ENCODE measurements at regions not wholly inside any gene's neighbourhood (a gene's known extent, or its start where the extent isn't known, plus 50 kb on each side); places are given as distances from the start of the nearest gene placed in this dataset.

- no peak for DNase-seq (ENCODE audit: low read depth)
- no peak for TF ChIP-seq CTCF (IDR thresholded peaks at IDR 0.05; ENCODE audit: insufficient read depth, low read depth, low read length, missing control alignments)
- H3K4me3 ChIP-seq (ENCODE audit: low read depth, low read length): no peak overlapping the region
Measured at GRCh38 chr10:113350311-113351040, 202.4 kb upstream of the HABP2 start.

GRCh38 chr10:113354711-113355110 lies 198.1 kb upstream of the HABP2 start:
- TF ChIP-seq CTCF (IDR thresholded peaks at IDR 0.05; ENCODE audit: insufficient read depth, low read depth, low read length, missing control alignments): no peak
- H3K4me3 ChIP-seq (ENCODE audit: low read depth, low read length): no peak overlapping the region
- DNase-seq (ENCODE audit: low read depth): no peak

GRCh38 chr10:113356794-113357680 lies 195.8 kb upstream of the HABP2 start:
- no peak for TF ChIP-seq CTCF (IDR thresholded peaks at IDR 0.05; ENCODE audit: insufficient read depth, low read depth, low read length, missing control alignments)
- H3K4me3 ChIP-seq (ENCODE audit: low read depth, low read length): no peak overlapping the region
- DNase-seq (ENCODE audit: low read depth): no peak

GRCh38 chr10:113357681-113358300 lies 195.1 kb upstream of the HABP2 start:
- no peak overlapping the region for H3K4me3 ChIP-seq (ENCODE audit: low read depth, low read length)
- DNase-seq (ENCODE audit: low read depth): no peak

GRCh38 chr10:113359655-113360054 lies 193.2 kb upstream of the HABP2 start:
- no peak overlapping the region for H3K4me3 ChIP-seq (ENCODE audit: low read depth, low read length)
- no peak for TF ChIP-seq CTCF (IDR thresholded peaks at IDR 0.05; ENCODE audit: insufficient read depth, low read depth, low read length, missing control alignments)
- no peak for DNase-seq (ENCODE audit: low read depth)

More at GRCh38 chr10:113357681-113358300, 195.1 kb upstream of the HABP2 start:
- no peak for TF ChIP-seq CTCF (IDR thresholded peaks at IDR 0.05; ENCODE audit: insufficient read depth, low read depth, low read length, missing control alignments)

- no peak for TF ChIP-seq CTCF (IDR thresholded peaks at IDR 0.05; ENCODE audit: insufficient read depth, low read depth, low read length, missing control alignments)
- no peak for DNase-seq (ENCODE audit: low read depth)
- H3K4me3 ChIP-seq (ENCODE audit: low read depth, low read length): no peak overlapping the region
Measured at GRCh38 chr10:113360870-113361269, 192.0 kb upstream of the HABP2 start.

Data from GM12865 (cell line).